GM18526 (cell line): ENCODE measurements at regions not wholly inside any gene's neighbourhood (a gene's known extent, or its start where the extent isn't known, plus 50 kb on each side); places are given as distances from the start of the nearest gene placed in this dataset.

ENCODE experiments used
- POLR2A ChIP-seq: IDR thresholded peaks from 3 replicates; pipeline ENCODE4 v1.6.1; 2011; ENCODE audit not compliant: insufficient read length; ENCODE audit errors: extremely low read depth

GRCh38 chr9:85805134-85806005 is 63.6 kb upstream of the AGTPBP1 start:
- peak; percentile 35 for TF ChIP-seq POLR2A

- no peak for TF ChIP-seq POLR2A
Observed at GRCh38 chr9:85858056-85858750, 82.7 kb upstream of the NAA35 start.

- TF ChIP-seq POLR2A = no peak
Observed at GRCh38 chr9:85859765-85860164, 81.2 kb upstream of the NAA35 start.

- TF ChIP-seq POLR2A = no peak
Observed at GRCh38 chr9:85863875-85864274, 77.1 kb upstream of the NAA35 start.

GRCh38 chr9:85871008-85871407 is 69.9 kb upstream of the NAA35 start:
- no peak for TF ChIP-seq POLR2A

GRCh38 chr9:85872463-85872862 is 68.5 kb upstream of the NAA35 start:
- no peak for TF ChIP-seq POLR2A

- no peak for TF ChIP-seq POLR2A
Observed at GRCh38 chr9:85876628-85877027, 64.3 kb upstream of the NAA35 start.

- no peak for TF ChIP-seq POLR2A
Observed at GRCh38 chr9:85884256-85884655, 56.7 kb upstream of the NAA35 start.

- TF ChIP-seq POLR2A = no peak
Observed at GRCh38 chr9:85890962-85891361, 50.0 kb upstream of the NAA35 start.
